ENCODE measurements at regions not wholly inside any gene's neighbourhood (a gene's known extent, or its start where the extent isn't known, plus 50 kb on each side); places are given as distances from the start of the nearest gene placed in this dataset.

DNA sequence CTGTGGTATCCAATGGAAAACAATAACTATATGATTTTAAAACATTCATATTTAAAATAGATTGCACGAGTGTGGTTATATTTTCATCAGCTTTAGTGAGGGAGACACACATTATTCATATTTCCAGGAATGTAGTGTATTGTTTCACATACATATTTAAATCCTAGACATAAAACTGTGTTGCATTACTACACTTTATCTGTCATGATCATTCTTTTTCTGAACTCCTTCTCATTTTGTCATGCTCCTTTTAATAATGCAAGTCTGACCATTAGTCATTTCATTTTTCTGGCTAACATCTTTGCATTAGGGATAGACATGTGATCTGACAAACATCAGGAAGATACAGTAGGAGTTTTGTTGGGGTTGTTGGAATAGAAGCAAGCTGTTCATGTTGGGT, 1382.7 kb downstream of the PCDH7 start:
- no peak for TF ChIP-seq CTCF (IDR thresholded peaks at IDR 0.05; ENCODE audit: insufficient read depth, low read depth, low read length)
- DNase-seq (ENCODE audit: low read depth) = no peak
- H3K4me3 ChIP-seq (ENCODE audit: low read depth, low read length) = no peak overlapping the region

DNA sequence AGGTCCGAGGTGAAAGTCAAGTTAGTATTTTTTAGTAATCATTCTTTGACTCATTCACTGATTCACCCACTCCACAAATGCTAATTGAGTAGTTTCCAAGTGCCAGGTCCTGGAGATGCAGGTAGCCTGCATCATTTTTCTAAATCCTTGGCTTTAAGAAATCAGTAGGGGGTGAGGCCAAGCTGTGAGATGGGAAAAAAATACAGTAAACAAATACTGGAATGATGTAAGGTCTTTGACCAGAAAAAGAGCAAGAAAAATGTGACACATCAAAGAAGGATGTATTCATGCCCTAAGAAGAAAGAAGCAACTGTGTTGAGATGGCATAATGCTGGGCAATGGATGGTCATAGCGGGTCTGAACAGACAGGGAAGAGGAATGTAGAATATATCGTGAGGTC, 1386.6 kb downstream of the PCDH7 start:
- no peak for DNase-seq (ENCODE audit: low read depth)
- H3K4me3 ChIP-seq (ENCODE audit: low read depth, low read length) = no peak overlapping the region
- TF ChIP-seq CTCF (IDR thresholded peaks at IDR 0.05; ENCODE audit: insufficient read depth, low read depth, low read length) = no peak

- no peak for DNase-seq (ENCODE audit: low read depth)
- TF ChIP-seq CTCF (IDR thresholded peaks at IDR 0.05; ENCODE audit: insufficient read depth, low read depth, low read length) = no peak
- H3K4me3 ChIP-seq (ENCODE audit: low read depth, low read length) = no peak overlapping the region
These were observed 1392.7 kb downstream of the PCDH7 start for GRCh38 chr4:32112891-32113290.

GRCh38 chr4:32117693-32118092, 1397.5 kb downstream of the PCDH7 start:
- no peak for TF ChIP-seq CTCF (IDR thresholded peaks at IDR 0.05; ENCODE audit: insufficient read depth, low read depth, low read length)
- no peak overlapping the region for H3K4me3 ChIP-seq (ENCODE audit: low read depth, low read length)
- no peak for DNase-seq (ENCODE audit: low read depth)

- no peak for DNase-seq (ENCODE audit: low read depth)
- TF ChIP-seq CTCF (IDR thresholded peaks at IDR 0.05; ENCODE audit: insufficient read depth, low read depth, low read length) = no peak
- H3K4me3 ChIP-seq (ENCODE audit: low read depth, low read length) = no peak overlapping the region
These were observed 1399.7 kb downstream of the PCDH7 start for GRCh38 chr4:32119907-32120306.

- no peak for DNase-seq (ENCODE audit: low read depth)
- no peak overlapping the region for H3K4me3 ChIP-seq (ENCODE audit: low read depth, low read length)
- no peak for TF ChIP-seq CTCF (IDR thresholded peaks at IDR 0.05; ENCODE audit: insufficient read depth, low read depth, low read length)
These were observed 1408.4 kb downstream of the PCDH7 start for GRCh38 chr4:32128549-32128948.

DNA sequence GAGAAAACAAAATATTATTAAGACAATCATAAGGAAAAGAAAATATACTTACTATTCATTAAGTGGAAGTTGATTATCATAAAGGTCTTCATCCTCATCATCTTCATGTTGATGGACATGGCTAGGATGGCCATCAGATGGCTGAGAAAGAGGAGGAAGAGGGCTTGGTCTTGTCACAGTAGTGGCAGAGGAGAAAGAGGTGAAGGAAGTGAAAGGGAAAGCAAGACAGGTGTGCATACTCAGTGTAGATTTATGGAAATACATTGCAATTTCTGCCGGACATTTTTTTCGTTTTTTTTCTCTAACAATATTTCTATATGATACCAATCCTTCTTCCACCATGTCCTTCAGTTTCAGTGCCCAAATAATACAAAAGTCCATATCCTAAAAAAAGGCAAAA, 1409.8 kb downstream of the PCDH7 start:
- TF ChIP-seq CTCF (IDR thresholded peaks at IDR 0.05; ENCODE audit: insufficient read depth, low read depth, low read length) = no peak
- DNase-seq (ENCODE audit: low read depth) = no peak
- no peak overlapping the region for H3K4me3 ChIP-seq (ENCODE audit: low read depth, low read length)
